ENCODE measurements at regions not wholly inside any gene's neighbourhood (a gene's known extent, or its start where the extent isn't known, plus 50 kb on each side); places are given as distances from the start of the nearest gene placed in this dataset.

GRCh38 chr12:127257366-127257935 lies 1009.5 kb upstream of the TMEM132C start:
- TF ChIP-seq CTCF (IDR thresholded peaks at IDR 0.05): no peak
- TF ChIP-seq ZFX (IDR thresholded peaks at IDR 0.05; ENCODE audit: borderline replicate concordance): no peak
